ENCODE measurements at regions not wholly inside any gene's neighbourhood (a gene's known extent, or its start where the extent isn't known, plus 50 kb on each side); places are given as distances from the start of the nearest gene placed in this dataset.

GRCh38 chr9:121563425-121563824 is 63.8 kb upstream of the GGTA1 start:
- Histone ChIP-seq H4K20me1 (ENCODE audit: insufficient read depth) (no peaks in the 10 kb centered on the region), H3K4me2 (ENCODE audit: low read length) (no peak overlapping the region)
- TF ChIP-seq CTCF (IDR thresholded peaks at IDR 0.05; ENCODE audit: poor library complexity, severe bottlenecking), result no peak
- no peak for TF ChIP-seq EP300 (conservative IDR thresholded peaks at IDR 0.05; ENCODE audit: poor library complexity, severe bottlenecking)
- TF ChIP-seq SMC3 (conservative IDR thresholded peaks at IDR 0.05; ENCODE audit: poor library complexity), result no peak
- no peak for TF ChIP-seq EZH2 (IDR thresholded peaks at IDR 0.05; ENCODE audit: borderline replicate concordance, insufficient read depth, low read length, poor library complexity, severe bottlenecking)
- TF ChIP-seq POLR2AphosphoS5 (IDR thresholded peaks at IDR 0.05), result no peak
- no peak for TF ChIP-seq MXI1 (conservative IDR thresholded peaks at IDR 0.05; ENCODE audit: poor library complexity, severe bottlenecking)
- TF ChIP-seq REST (IDR thresholded peaks at IDR 0.05; ENCODE audit: borderline replicate concordance), result no peak
- no peak for TF ChIP-seq RAD21 (conservative IDR thresholded peaks at IDR 0.05)
- no peak for TF ChIP-seq TAF1 (IDR thresholded peaks at IDR 0.05; ENCODE audit: low read depth)

GRCh38 chr9:121563881-121564460 is 64.3 kb upstream of the GGTA1 start:
- H4K20me1 ChIP-seq (ENCODE audit: insufficient read depth), result no peaks in the 10 kb centered on the region
- H3K4me2 ChIP-seq (ENCODE audit: low read length), result no peak overlapping the region
- no peaks in the 10 kb centered on the region for H3K36me3 ChIP-seq (ENCODE audit: insufficient read depth, low read length)
- H3K9me3 ChIP-seq (ENCODE audit: low read length), result no peaks in the 10 kb centered on the region
- H3K79me2 ChIP-seq (replicated peaks; ENCODE audit: insufficient read depth, low read length), result no peaks in the 10 kb centered on the region
- H3K27me3 ChIP-seq (ENCODE audit: insufficient read depth, low read depth, low read length), result no peaks in the 10 kb centered on the region
- H3F3A ChIP-seq (ENCODE audit: insufficient read depth, low read length, poor library complexity, severe bottlenecking), result no peaks in the 10 kb centered on the region
- H3K9ac ChIP-seq (ENCODE audit: low read length), result no peak overlapping the region
- H3K9me2 ChIP-seq (ENCODE audit: insufficient read depth, low read length), result no peaks in the 10 kb centered on the region
- TF ChIP-seq EZH2 (IDR thresholded peaks at IDR 0.05; ENCODE audit: borderline replicate concordance, insufficient read depth, low read length, poor library complexity, severe bottlenecking) (no peak), CTCF (IDR thresholded peaks at IDR 0.05; ENCODE audit: poor library complexity, severe bottlenecking) (no peak)
- no peak overlapping the region for H3K4me3 ChIP-seq (ENCODE audit: low read length)
- H3K27ac ChIP-seq (ENCODE audit: low read length), result no peak overlapping the region
- H2AFZ ChIP-seq (ENCODE audit: low read depth, low read length), result no peak overlapping the region

More at GRCh38 chr9:121563425-121563824, 63.8 kb upstream of the GGTA1 start:
- no peak overlapping the region for H3K27ac ChIP-seq (ENCODE audit: low read length)
- no peaks in the 10 kb centered on the region for H3K9me2 ChIP-seq (ENCODE audit: insufficient read depth, low read length)
- H3K9me3 ChIP-seq (ENCODE audit: low read length), result no peaks in the 10 kb centered on the region
- H3K79me2 ChIP-seq (replicated peaks; ENCODE audit: insufficient read depth, low read length), result no peaks in the 10 kb centered on the region
- H3K9ac ChIP-seq (ENCODE audit: low read length), result no peak overlapping the region
- H3K4me3 ChIP-seq (ENCODE audit: low read length), result no peak overlapping the region
- no peaks in the 10 kb centered on the region for H3K27me3 ChIP-seq (ENCODE audit: insufficient read depth, low read depth, low read length)
- no peaks in the 10 kb centered on the region for H3F3A ChIP-seq (ENCODE audit: insufficient read depth, low read length, poor library complexity, severe bottlenecking)
- no peak overlapping the region for H2AFZ ChIP-seq (ENCODE audit: low read depth, low read length)
- H3K36me3 ChIP-seq (ENCODE audit: insufficient read depth, low read length), result no peaks in the 10 kb centered on the region
